ENCODE measurements at regions not wholly inside any gene's neighbourhood (a gene's known extent, or its start where the extent isn't known, plus 50 kb on each side); places are given as distances from the start of the nearest gene placed in this dataset.

GRCh38 chr18:45312555-45313126 lies 302.6 kb upstream of the SLC14A2 start:
- no peak for TF ChIP-seq HIC1 (tag by site-specific recombination; IDR thresholded peaks at IDR 0.05)
- no peak for TF ChIP-seq ZNF555 (tag by site-specific recombination; conservative IDR thresholded peaks at IDR 0.05)
- no peak for TF ChIP-seq ZNF521 (tag by site-specific recombination; IDR thresholded peaks at IDR 0.05)
- TF ChIP-seq ZNF274 (IDR thresholded peaks at IDR 0.05; ENCODE audit: low read length), result no peak
- TF ChIP-seq ZNF274 (tag by site-specific recombination; IDR thresholded peaks at IDR 0.05; ENCODE audit: borderline replicate concordance), result no peak
- TF ChIP-seq ZNF132 (tag by site-specific recombination; IDR thresholded peaks at IDR 0.05; ENCODE audit: borderline replicate concordance), result no peak
- no peak for TF ChIP-seq ZBTB49 (tag by site-specific recombination; IDR thresholded peaks at IDR 0.05; ENCODE audit: low read depth)
- TF ChIP-seq PRDM4 (tag by site-specific recombination; IDR thresholded peaks at IDR 0.05), result no peak
- no peak for TF ChIP-seq ZNF658 (tag by site-specific recombination; IDR thresholded peaks at IDR 0.05)
- TF ChIP-seq ZNF610 (tag by site-specific recombination; IDR thresholded peaks at IDR 0.05; ENCODE audit: borderline replicate concordance), result no peak
- TF ChIP-seq ZNF639 (tag by site-specific recombination; IDR thresholded peaks at IDR 0.05), result no peak
- TF ChIP-seq ZNF664 (tag by site-specific recombination; IDR thresholded peaks at IDR 0.05), result no peak
- no peak for TF ChIP-seq ZNF785 (tag by site-specific recombination; IDR thresholded peaks at IDR 0.05)
- TF ChIP-seq FEZF1 (tag by site-specific recombination; IDR thresholded peaks at IDR 0.05), result no peak
- POLR2A ChIA-PET, result no interaction called here
- no peak overlapping the region for H3K4me3 ChIP-seq (ENCODE audit: low read depth, low read length)
- CTCF ChIA-PET, result interaction anchor here (0.6 to 2.0 kb wide), 4 partner anchors 100 to 1849 kb away, joined by 3 to 7 read pairs (median 4); no protein-coding TSS in a partner anchor
- H3K36me3 ChIP-seq (ENCODE audit: control insufficient read depth in 2 of 2, insufficient read depth in 1 of 2, low read length in 2 of 2), result no peaks in the 10 kb centered on the region
- no peaks in the 10 kb centered on the region for H3K4me1 ChIP-seq (ENCODE audit: control insufficient read depth, insufficient read depth, low read length)
- H3K9me3 ChIP-seq (ENCODE audit: control insufficient read depth, insufficient read depth, low read depth, low read length), result no peaks in the 10 kb centered on the region
- no peak overlapping the region for H3K27ac ChIP-seq (ENCODE audit: extremely low read depth, low read depth, low read length)

- Histone ChIP-seq H3K4me3 (ENCODE audit: low read depth, low read length) (no peak overlapping the region), H3K4me1 (ENCODE audit: control insufficient read depth, insufficient read depth, low read length) (no peaks in the 10 kb centered on the region; the same call in 1 of the 2 replicates), H3K36me3 (ENCODE audit: control insufficient read depth in 2 of 2, insufficient read depth in 1 of 2, low read length in 2 of 2) (no peaks in the 10 kb centered on the region), H3K9me3 (ENCODE audit: control insufficient read depth, insufficient read depth, low read depth, low read length) (no peaks in the 10 kb centered on the region), H3K27ac (ENCODE audit: extremely low read depth, low read depth, low read length) (no peak overlapping the region)
- CTCF ChIA-PET, result interaction anchor here (0.6 to 1.1 kb wide), 7 partner anchors 9 to 101 kb away, joined by 3 to 4 read pairs (median 3); no protein-coding TSS in a partner anchor
- POLR2A ChIA-PET, result no interaction called here
- TF ChIP-seq ZNF785 (tag by site-specific recombination; IDR thresholded peaks at IDR 0.05) (no peak), SALL2 (tag by site-specific recombination; IDR thresholded peaks at IDR 0.05; ENCODE audit: borderline replicate concordance) (no peak), GLIS2 (tag by site-specific recombination; IDR thresholded peaks at IDR 0.05) (no peak), ZSCAN23 (tag by site-specific recombination; IDR thresholded peaks at IDR 0.05) (no peak), KLF7 (tag by site-specific recombination; IDR thresholded peaks at IDR 0.05; ENCODE audit: borderline replicate concordance) (no peak), ZNF777 (tag by site-specific recombination; IDR thresholded peaks at IDR 0.05; ENCODE audit: borderline replicate concordance) (no peak), TCF7L2 (IDR thresholded peaks at IDR 0.05; ENCODE audit: borderline replicate concordance, low read depth, low read length) (no peak)
Observed at GRCh38 chr18:45316127-45316526, 299.1 kb upstream of the SLC14A2 start.

Measured in HEK293 (cell line).